Stomach (tissue), 8 donors: ENCODE measurements at regions not wholly inside any gene's neighbourhood (a gene's known extent, or its start where the extent isn't known, plus 50 kb on each side); places are given as distances from the start of the nearest gene placed in this dataset.

ENCODE experiments used
- DNase-seq, 2 donors: peaks; one replicate each; pipeline versions ENCODE4 v3.0.0 to v3.0.0-alpha.2; 2013 to 2019
- H3K27ac ChIP-seq, 5 donors: fragments of 200-600 bp in 4 of 5; sonication (generic) in 4 of 5; one replicate each; pipeline ENCODE4 v1.5.1; 2013 to 2019; ENCODE audit warnings: mild to moderate bottlenecking in 1 of 5, moderate library complexity in 1 of 5
- H3K27me3 ChIP-seq, 3 donors: fragments of 200-600 bp; sonication (generic); one replicate each; pipeline ENCODE4 v1.5.1; 2017 to 2019; ENCODE audit warnings: mixed run types in 1 of 3
- H3K36me3 ChIP-seq, 4 donors: fragments of 200-600 bp; sonication (generic); 1 replicate in 3 of 4; 2 replicates in 1 of 4; pipeline ENCODE4 v1.5.1; 2016 to 2019
- H3K4me1 ChIP-seq, 4 donors: fragments of 200-600 bp; sonication (generic); one replicate each; pipeline ENCODE4 v1.5.1; 2016 to 2019
- H3K4me3 ChIP-seq, 4 donors: fragments of 200-600 bp; sonication (generic) in 3 of 4; one replicate each; pipeline ENCODE4 v1.5.1; 2016 to 2019; ENCODE audit warnings: mild to moderate bottlenecking in 1 of 4
- H3K9me3 ChIP-seq, 4 donors: fragments of 200-600 bp; sonication (generic); one replicate each; pipeline ENCODE4 v1.5.1; 2016 to 2019
- CTCF ChIP-seq, 7 experiments: fragments of 450-650 bp in 4 of 7; fragments of 200-600 bp in 3 of 7; sonication (generic) in 3 of 7; IDR thresholded peaks; one replicate each; pipeline ENCODE4 v1.5.1; 2016 to 2019; ENCODE audit warnings: antibody characterized with exemption in 7 of 7, control low read depth in 2 of 7, mild to moderate bottlenecking in 1 of 7
- EP300 ChIP-seq: sonication (generic); formaldehyde crosslinking; IDR thresholded peaks from one replicate; pipeline ENCODE4 v1.6.1; 2017; ENCODE audit warnings: antibody characterized with exemption
- POLR2A ChIP-seq, 4 donors: fragments of 450-650 bp; IDR thresholded peaks; one replicate each; pipeline ENCODE4 v1.6.1; 2016; ENCODE audit warnings: antibody characterized with exemption in 4 of 4, control low read depth in 2 of 4, mild to moderate bottlenecking in 1 of 4, moderate library complexity in 1 of 4
- POLR2AphosphoS5 ChIP-seq, 3 donors: sonication (generic); formaldehyde crosslinking; IDR thresholded peaks; one replicate each; pipeline ENCODE4 v1.6.1; 2016; ENCODE audit warnings: antibody characterized with exemption in 3 of 3
- WGBS, 5 donors: extraction: QIAGEN DNeasy Blood & Tissue Kit in 3 of 5; methylation state at CpG; one replicate each; pipeline versions ENCODE4 v1.1.5 to v1.1.7; 2013 to 2018; 5-methylcytosine and 5-hydroxymethylcytosine counted together
- intact Hi-C: fragments of 100-400 bp; cut with DNase I; formaldehyde crosslinking; loops from one replicate; pipeline ENCODE4 v1.15.1; 2023; ENCODE audit warnings: low total_unique reads
- donor health status: healthy with polysubstance abuse.
- donor health status: Bipolar disorder and iron deficiency.
- donor health status: healthy.

- no peaks in the 10 kb centered on the region for H3K4me1 ChIP-seq
- peaks cover 8 to 34% (median 21%) of the 10 kb centered on the region in 4 donors for H3K9me3 ChIP-seq
- H3K27me3 ChIP-seq = no peaks in the 10 kb centered on the region
- H3K4me3 ChIP-seq = no peak overlapping the region
- DNase-seq = no peak
- intact Hi-C loops = no loop called here
- TF ChIP-seq POLR2A (IDR thresholded peaks at IDR 0.05) (no peak), EP300 (no peak), POLR2AphosphoS5 (IDR thresholded peaks at IDR 0.05) (no peak), CTCF (IDR thresholded peaks at IDR 0.05) (no peak)
- no peak overlapping the region for H3K27ac ChIP-seq
- no peaks in the 10 kb centered on the region for H3K36me3 ChIP-seq
- 93 to 97% (median 94%) methylated on average over 3 of the region's 3 CpGs for WGBS, 5 donors
These were observed 71.2 kb upstream of the PFN2 start for GRCh38 chr3:150041877-150042276.

- H3K27ac ChIP-seq = no peak overlapping the region
- TF ChIP-seq POLR2AphosphoS5 (IDR thresholded peaks at IDR 0.05) = no peak
- TF ChIP-seq EP300 = no peak
- no peak for TF ChIP-seq CTCF (IDR thresholded peaks at IDR 0.05)
- TF ChIP-seq POLR2A (IDR thresholded peaks at IDR 0.05) = no peak
- peaks cover 8 to 34% (median 21%) of the 10 kb centered on the region in 4 donors for H3K9me3 ChIP-seq
- H3K36me3 ChIP-seq = no peaks in the 10 kb centered on the region
- H3K27me3 ChIP-seq = no peaks in the 10 kb centered on the region
- no peak overlapping the region for H3K4me3 ChIP-seq
- DNase-seq = no peak
- H3K4me1 ChIP-seq = no peaks in the 10 kb centered on the region
- 71 to 90% (median 81%) methylated on average over 4 of the region's 4 CpGs for WGBS, 5 donors
- intact Hi-C loops = no loop called here
These were observed 69.4 kb upstream of the PFN2 start for GRCh38 chr3:150040097-150040496.

- Histone ChIP-seq H3K27me3 (no peaks in the 10 kb centered on the region), H3K4me1 (no peaks in the 10 kb centered on the region), H3K36me3 (no peaks in the 10 kb centered on the region), H3K4me3 (no peak overlapping the region), H3K27ac (no peak overlapping the region), H3K9me3 (peaks cover 8 to 34% (median 21%) of the 10 kb centered on the region in 4 donors)
- TF ChIP-seq CTCF (IDR thresholded peaks at IDR 0.05) = no peak
- TF ChIP-seq POLR2A (IDR thresholded peaks at IDR 0.05) = no peak
- TF ChIP-seq EP300 = no peak
- TF ChIP-seq POLR2AphosphoS5 (IDR thresholded peaks at IDR 0.05) = no peak
- DNase-seq = no peak
- WGBS, 5 donors = 73 to 79% (median 75%) methylated on average over 6 of the region's 6 CpGs
- intact Hi-C loops = no loop called here
These were observed 68.1 kb upstream of the PFN2 start for GRCh38 chr3:150038830-150039229.

GRCh38 chr3:150036780-150037179 lies 66.1 kb upstream of the PFN2 start:
- no peak overlapping the region for H3K4me3 ChIP-seq
- H3K27me3 ChIP-seq = no peaks in the 10 kb centered on the region
- no peaks in the 10 kb centered on the region for H3K36me3 ChIP-seq
- DNase-seq = no peak
- H3K4me1 ChIP-seq = no peaks in the 10 kb centered on the region
- 70 to 86% (median 75%) methylated on average over 5 of the region's 5 CpGs for WGBS, 5 donors
- intact Hi-C loops = no loop called here
- H3K27ac ChIP-seq = no peak overlapping the region
- TF ChIP-seq POLR2AphosphoS5 (IDR thresholded peaks at IDR 0.05) (no peak), POLR2A (IDR thresholded peaks at IDR 0.05) (no peak), CTCF (IDR thresholded peaks at IDR 0.05) (no peak), EP300 (no peak)
- peaks cover 3 to 16% (median 12%) of the 10 kb centered on the region in 4 donors for H3K9me3 ChIP-seq
